NCI-H526 (cell line): ENCODE measurements at regions not wholly inside any gene's neighbourhood (a gene's known extent, or its start where the extent isn't known, plus 50 kb on each side); places are given as distances from the start of the nearest gene placed in this dataset.

Source experiments
- DNase-seq, 2 experiments: peaks; one replicate each; lab custom pipeline; 2025; lab: John Stamatoyannopoulos, UW

DNA sequence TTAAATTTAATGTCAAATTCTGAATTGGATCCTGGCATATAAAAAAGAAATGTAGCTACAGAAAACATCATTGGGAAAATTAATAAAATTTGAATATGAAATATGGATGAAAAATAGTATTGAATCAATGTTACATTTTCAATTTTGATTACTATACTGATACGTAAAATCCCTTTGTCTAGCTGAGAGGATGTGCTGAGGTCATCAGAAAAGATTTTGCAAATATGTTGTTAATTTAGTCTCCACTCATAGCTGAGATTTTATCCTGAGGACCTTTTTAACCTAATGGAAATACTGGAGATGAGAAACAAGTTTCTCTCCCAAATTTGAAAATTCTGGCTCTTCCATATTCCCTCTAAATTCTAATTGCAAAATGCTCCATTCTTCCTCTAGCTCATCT lies 84.4 kb upstream of the ADAMTS16 start:
- DNase-seq = no peak

DNA sequence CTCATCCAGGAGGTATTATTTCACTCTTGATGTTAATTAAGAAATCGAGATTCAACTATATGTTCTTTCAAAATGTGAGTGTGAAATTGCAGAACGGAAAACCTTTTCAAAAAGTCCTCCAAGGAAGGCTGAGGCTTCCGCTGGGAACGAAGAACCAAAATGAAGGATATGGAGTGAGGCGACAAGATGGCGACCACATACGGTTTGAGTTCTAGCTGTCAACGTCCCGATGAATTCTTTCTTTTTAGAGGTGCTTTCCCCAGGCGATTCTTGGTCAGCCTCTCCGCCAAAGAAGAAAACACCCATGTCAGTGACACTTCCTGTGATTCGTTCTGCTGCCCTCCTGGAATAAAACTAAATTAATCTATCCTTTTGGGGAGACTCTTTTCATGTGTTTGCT lies 78.3 kb upstream of the ADAMTS16 start:
- no peak for DNase-seq

DNA sequence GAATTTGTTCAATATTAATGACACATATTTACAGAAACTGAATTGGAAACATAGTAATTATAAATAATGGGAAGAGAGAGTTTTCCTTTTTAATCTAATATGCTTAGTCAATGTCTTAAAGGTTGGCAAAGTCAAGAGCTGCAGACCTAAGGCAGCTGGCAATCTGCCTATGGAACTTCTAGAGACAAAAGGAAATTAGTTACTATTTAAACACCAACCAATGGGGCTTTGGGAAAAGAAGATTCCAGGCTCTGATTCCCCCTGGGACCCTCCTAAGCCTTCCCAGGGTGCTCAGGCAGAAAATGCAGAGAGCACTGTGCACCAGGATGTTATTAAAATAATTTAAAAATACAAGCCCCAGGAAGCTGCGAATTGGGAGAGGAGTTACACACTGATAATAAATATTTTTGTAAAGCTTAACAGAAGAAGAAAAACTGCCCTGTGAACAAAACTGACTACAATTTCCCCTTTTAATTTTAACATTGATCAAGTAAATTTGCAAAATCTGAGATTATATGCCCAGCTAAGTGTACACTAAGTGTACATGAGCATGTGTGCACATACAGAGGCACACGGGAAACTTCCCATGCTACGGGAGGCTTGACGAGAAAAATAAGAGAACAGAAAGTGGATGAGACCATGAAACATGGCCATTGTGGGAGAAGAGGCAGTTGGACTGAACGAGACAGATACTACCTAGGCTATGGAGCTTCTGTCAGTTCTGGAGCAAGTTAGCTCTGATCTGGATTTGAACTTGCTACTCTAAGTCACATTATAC lies 77.4 kb upstream of the ADAMTS16 start:
- no peak for DNase-seq

DNA sequence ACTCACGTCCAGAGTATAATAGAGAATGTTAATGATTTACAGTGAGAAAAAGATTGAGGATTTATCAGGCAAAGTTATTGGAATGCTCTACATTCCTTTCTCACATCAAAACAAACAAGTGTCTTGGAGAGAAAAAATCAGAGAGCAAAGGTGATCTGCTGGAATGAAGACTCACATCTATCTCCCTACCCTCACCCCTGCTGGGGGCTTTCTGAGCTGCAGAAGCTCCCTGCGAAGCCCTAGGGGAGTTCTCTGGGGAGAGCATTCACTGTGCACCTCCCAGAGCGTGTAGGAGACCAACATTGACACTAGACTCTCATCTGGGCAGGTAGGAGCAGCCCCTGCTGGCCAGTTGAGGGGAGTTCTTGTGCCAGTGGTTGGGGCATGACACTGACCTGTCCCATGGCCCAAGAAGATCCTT lies 76.6 kb upstream of the ADAMTS16 start:
- peak in 1 of 2 experiments; percentile 34 for DNase-seq

DNA sequence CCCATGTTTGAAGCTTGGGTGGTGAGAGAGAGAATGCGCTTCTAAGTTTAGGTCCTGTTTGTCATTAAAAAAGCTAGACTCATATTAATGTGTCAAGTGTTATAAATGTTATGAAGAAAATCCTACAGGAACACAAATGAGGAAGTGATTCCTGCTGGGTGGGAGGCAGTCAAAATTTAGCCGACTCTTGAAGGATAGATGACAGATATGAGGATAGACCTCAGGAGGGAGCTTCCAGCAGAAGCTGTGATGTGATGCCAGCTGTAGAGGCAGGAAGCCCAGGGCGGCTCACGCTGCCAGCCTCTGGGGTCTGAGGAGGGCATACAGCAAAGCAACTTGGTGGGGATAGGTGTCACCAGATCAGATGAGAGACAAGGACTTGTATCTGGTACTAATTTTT lies 74.7 kb upstream of the ADAMTS16 start:
- DNase-seq = no peak

DNA sequence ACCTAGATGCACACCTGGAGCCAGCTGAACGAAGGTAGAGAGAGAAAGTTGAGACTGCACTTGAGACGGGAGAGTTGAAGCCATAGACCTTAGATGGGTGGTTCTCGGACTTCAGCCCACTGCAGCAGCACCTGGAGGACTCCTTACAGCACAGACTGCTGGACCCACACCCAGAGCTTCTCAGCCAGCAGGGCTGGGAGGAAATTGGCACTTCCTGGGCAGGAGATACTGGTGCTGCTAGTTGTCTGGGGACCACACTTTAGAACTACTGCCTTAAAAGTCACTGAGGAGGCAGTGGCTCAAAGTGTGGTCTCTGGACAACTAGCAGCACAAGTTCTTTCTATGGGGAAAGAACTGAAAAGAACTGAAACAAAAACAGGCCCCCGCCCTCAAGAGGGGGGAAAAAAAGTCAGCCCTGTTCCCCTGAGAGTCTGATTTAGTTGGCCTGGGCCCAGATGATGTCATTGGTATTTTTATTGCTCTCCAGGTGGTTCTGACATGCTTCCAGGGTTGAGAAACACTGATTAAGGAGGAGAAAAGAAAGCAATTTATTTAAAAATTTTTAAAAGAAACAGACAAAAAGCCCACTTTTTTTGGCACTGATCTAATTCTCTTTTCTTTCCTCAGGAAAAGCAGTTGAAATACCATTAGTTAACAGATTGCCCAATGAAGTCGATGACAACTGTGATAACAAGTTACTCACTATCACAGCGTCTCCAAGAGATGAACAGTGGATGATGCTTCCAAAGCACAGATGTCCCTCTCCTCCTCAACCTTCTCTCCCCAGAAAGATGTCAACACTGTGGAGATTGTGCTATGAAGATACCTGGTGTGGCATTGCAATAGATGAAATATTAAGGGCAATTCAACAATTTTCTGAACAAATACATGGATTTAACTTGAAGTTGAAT lies 73.6 kb upstream of the ADAMTS16 start:
- DNase-seq = no peak

DNA sequence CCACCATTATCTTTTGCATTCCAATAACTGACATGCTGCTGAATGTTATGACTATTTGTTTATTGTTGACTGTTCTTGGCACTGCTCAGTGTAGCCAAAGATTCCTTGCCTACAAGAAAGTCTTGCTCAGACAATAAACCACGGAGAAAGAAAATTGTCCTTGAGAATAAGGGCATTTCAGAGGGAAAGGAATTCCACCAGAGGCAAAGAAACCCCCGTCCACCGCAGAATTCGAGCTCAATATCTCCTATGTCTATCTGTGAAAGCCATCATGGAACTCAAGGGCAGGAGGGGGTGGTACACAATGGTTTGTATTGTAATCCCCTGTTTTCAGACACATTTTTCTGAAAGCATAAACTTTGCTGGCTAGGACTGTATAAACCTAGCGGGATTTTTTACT lies 70.3 kb upstream of the ADAMTS16 start:
- DNase-seq = no peak

DNA sequence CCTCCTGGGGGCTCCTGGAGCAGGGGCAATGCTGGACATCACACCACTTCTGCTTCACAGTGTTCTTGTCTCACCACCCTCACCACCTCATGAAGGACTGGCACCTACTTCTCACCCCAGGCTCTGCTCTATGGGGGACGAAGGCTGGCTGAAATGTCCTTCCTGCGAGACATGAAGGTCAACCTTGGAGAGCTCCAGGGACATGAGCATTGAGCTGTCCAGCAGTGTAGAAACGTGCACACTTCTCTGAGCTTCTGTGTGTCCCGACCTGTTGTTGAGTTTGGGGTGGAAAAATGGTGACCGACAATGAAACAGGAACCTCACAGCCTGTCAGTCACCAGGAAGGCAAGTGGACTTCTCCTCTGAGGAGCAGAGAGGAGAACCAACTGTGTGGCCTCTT lies 68.6 kb upstream of the ADAMTS16 start:
- DNase-seq = no peak

DNA sequence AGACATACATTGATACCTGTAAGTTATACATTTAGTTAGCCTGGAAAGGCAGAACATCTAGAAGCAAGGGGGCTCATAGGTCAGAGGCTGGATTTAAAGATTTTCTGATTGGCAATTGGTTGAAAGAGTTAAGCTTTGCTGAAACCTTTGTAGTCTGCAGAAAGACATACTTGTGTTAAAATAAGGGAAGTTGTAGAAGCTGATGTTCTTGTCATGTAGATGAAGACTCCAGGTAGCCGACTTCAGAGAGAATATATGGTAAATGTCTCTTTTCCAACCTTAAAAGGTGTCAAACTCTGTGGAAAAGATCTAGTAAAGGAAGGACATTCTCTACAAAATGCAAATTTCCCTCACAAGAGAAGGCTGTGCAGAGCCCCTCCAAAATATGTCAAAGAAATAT lies 62.9 kb upstream of the ADAMTS16 start:
- DNase-seq = no peak

DNA sequence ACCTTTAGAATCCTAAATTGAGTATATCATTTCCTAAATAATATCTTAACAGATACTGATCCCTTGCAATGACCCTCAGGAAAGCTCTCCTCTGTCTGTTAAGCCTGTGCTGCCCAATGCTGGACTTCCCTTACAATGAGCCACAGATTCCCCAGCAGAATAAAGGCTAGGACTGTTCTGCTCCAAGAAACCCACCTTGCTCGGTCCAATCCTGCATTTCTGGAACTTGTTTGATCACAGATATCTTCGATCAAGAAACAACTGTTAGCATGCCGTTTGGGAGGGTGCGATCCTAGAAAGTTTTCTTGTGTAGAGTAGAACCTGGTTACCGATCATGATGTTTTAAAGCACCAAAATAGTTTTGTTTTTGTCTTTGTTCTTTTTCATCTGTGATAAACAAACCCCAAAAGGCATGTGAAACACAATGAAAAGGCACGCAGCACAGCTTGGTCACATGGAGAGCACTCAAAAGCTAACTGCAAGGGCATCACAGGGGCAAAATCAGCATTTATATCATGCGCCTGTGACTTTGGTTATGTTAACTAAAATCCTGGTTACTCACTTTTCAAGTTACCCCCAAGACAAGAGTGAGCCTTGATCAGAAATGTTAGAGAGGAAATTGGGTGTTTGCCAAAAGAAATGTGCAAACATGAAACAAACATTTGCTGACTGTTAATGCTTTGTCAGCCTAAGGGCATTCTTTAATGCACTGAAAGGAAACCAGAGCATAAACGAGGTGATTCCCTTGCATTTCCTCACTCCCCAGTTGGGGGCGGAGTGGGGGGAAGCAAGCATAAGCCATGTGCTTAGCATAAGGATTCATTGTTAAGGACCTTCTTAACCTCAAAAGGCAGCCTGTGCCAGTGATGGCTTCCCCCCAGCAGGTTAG lies 61.9 kb upstream of the ADAMTS16 start:
- DNase-seq = no peak

DNA sequence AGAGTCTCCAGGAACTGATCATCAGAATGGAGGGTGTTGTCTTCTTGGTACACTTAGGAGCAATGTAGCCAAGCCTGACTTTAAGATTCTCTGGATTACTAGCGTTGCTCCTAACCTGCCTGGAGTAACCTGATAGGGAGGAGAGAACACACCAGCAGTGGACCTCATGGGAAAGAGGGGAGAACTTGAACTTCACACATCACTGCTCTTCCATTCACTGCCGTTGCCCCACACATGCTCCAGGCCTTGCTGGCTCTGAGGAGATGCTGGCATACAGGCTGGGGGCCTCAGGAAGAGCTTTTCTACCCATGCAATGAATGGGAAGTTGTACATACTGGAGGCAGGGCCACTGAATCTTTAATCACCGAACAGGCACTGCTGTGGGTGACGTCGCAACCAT lies 60.3 kb upstream of the ADAMTS16 start:
- no peak for DNase-seq

DNA sequence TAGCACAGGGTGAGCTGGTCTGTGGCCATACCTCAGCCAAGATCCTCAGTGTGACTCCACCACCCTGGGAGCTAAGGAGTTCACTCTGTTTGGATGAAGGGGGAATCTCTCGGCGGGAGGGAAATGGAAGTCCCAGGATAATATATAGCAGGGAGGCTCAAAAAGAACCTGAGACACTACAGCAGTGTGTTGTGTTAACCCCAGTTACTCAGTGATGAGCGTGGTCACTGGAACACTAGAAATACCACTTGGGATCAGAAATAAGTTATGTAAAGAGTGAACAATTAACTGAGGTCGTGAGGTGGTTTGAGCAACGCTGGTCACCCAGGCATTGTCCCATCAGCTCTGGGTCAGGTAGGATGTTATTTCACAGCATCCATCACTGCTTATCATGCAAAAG lies 59.3 kb upstream of the ADAMTS16 start:
- no peak for DNase-seq

DNA sequence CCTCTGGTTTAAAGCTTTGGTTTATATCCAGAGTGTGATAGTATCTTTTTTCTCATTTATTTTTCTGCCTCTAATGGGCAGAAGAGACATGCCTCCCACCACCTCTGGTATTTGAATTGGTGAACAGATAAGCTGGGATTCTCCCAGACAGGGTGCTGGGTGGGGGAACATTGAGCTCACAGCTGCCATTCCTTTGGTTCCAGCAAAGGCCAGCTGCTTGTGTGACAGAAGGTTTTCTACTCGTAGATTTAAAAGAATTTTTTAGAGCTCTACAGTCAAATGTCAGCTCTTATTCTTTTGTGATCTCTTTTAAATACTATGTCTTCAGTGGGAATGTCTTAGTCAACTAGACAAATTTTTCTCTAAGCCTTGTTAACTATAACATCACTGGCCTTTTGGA lies 54.7 kb upstream of the ADAMTS16 start:
- no peak for DNase-seq

DNA sequence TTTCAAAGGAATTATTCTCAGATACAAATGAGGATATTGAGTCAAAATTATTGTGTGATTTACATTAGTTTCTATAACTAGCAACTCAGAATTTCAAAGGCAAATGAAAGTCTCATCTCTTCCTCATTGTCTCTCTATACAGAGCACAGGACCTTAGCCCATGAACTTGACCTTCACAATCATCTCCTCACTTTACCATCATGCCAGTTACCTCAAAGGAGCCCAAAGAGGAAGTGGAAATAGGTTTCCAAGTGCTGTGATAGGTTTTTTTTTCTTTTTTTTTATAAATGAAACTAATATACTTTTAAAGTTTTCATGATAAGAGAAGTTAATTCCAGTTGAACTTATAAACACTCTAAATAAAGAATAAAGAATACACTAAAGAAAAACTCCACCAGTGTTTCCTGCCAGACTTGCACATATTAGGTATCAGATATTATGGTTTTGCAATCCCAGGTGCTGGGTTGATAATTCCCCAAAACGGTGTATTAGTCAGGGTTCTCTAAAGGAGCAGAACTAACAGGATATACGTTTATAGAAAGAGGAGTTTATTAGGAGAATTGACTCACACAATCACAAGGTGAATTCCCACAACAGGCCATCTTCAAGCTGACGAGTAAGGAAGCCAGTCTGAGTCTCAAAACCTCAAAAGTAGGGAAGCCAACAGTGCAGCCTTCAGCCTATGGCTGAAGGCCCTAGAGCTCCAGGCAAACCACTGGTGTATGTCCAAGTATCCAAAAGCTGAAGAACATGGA lies 50.1 kb upstream of the ADAMTS16 start:
- DNase-seq = no peak
